ENCODE measurements at regions not wholly inside any gene's neighbourhood (a gene's known extent, or its start where the extent isn't known, plus 50 kb on each side); places are given as distances from the start of the nearest gene placed in this dataset.

GRCh38 chr4:178244785-178245184 lies 802.5 kb upstream of the AGA start:
- TF ChIP-seq SUZ12 (IDR thresholded peaks at IDR 0.05; ENCODE audit: extremely low read depth, insufficient read depth, insufficient read length) (no peak), YY1 (IDR thresholded peaks at IDR 0.05; ENCODE audit: insufficient read depth, insufficient read length) (no peak), ZNF274 (IDR thresholded peaks at IDR 0.05; ENCODE audit: low read depth, low read length) (no peak)

All from NT2/D1 (cell line).